ENCODE measurements at regions not wholly inside any gene's neighbourhood (a gene's known extent, or its start where the extent isn't known, plus 50 kb on each side); places are given as distances from the start of the nearest gene placed in this dataset.

DNA sequence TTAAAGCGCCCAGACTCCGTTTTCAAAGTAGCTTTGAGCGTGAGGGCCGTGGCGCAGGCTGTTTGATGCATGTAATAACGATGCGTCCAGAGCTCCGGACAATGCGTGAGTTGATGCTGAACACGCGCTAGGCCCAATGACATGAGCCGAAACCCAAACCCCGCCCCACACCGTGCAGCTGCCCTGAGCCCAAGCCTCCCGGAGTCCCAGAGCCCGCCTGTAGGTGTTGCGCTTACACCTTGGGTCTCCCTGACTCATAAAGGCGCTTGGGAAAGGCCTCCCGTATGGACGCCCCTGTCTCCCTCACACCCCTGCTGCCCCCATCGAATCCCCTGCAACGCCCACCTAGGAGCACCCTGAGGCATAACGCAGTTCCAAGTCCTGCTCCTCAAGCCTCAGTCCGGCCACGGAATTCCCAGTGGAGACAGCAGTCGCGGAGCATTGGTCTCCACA, 87.6 kb downstream of the ERMARD start:
- no peak for DNase-seq

DNA sequence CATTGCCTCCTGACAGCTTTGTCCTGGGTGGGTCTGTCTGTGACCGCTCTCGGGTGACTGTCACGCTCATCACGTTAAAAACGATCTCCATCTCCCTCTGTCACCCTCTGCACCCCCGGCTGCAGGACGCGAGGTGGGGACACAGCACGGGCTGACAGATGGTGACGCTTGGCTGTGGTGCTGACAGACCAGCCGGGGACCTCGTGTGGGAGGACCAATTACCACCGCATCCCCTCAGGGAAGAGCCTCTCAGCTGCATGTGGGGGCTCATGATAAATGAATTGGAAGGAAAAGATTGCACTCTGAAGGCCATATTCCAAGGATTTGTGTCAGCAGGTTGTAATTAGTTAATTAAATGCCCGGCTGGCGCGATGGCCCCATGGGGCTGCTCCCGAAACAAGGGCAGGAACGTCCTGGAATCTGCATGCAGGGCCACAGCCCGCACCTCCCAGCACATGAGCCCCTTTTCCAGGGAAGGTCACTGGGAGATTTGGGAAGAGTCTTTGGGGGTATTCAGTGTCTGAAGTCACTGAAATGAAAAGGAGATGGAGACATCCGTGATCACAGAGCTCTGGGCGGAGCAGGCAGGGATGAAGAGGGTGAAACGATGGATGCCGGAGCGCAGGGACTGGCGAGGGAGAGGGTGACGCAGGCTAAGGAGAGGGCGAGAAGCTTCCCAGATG, 87.1 kb downstream of the ERMARD start:
- DNase-seq = no peak

DNA sequence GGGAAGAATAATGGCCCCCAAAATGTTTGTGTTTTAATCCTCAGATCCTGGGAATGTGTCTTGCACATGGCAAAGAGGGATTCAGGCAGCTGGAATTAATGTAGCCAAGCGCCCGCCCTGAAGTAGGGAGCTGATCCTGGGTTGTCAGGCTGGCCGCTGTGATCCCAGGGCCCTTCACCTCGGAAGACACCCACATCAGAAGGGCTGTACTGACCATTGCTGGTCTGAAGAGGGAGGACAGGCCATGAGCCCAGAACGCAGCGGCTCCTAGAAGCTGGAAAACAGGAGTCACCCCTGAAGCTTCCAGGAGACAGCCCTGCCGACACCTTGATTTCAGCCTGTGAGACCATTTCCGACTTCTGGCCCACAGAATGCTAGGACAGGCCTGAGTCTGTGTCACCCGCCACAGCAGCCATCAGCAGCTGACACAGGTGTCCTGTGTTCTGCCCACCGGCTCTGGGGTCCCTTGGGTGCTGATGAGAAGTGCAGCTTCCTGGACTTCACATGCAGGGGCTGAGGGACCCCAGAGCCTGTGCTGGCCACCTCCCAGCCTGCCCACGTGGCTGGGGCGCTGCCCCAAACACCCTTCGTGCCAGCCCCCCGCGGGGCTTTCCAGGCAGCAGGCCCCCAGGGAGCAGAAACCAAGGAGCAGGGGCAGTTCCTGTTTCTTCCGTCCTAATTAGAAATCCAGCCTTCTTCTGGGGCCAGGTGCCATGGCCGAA, 86.3 kb downstream of the ERMARD start:
- DNase-seq = no peak

DNA sequence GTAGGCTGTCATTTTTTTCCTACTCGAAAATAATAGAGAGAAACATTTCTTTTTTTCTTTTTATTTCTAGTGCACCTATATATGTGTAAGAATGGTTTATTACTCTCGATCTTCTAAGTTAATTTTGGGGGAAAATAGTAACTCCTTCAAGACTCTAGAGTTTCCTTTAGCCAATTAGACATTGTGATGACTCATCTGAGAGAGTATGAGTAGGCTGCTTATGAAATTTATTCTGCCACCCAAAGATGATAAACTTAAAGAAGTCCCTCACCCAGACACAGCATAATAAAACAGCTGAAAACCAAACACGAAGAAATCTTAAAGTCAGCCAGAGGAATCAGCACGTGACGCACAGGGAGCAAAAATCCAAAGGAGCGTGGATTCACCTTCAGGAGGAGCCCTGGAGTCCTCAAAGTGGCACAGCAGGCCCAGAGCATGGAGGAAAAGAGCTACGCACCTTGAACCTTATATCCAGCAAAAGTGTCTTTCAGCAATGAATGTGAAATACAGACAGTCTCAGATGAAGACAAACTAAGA, 81.9 kb downstream of the ERMARD start:
- DNase-seq = no peak

DNA sequence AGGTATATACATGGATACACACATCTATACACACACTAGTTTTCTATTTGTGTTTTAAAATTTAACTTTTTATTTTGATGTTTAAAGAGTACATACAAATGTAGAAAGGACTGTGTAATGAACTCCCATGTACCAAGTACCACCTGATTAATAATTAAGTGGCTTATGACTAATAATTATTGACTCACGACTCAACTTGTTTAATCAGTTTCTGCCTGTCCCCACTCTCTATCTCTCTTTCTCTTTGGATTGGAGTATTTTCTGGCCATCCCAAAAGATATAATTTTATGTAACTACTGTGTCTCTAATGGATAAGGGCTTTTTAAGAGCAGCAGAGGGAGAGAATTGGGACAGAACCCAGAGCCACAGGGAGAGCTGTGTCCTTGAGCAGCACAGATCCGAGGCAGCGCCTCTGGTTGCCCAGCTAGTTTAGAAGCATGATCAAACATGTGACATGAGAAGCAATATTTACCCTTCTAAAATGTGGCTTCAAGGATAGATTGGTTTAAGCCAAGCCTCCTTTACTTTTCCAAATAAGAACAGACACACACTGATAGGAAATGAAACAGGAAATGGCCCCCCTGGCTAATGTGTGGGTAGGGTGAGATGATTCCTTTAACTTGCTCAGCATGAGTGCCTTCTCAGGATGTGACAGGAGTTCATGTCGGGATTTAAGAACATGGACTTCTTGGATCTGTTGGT, 81.0 kb downstream of the ERMARD start:
- no peak for DNase-seq

DNA sequence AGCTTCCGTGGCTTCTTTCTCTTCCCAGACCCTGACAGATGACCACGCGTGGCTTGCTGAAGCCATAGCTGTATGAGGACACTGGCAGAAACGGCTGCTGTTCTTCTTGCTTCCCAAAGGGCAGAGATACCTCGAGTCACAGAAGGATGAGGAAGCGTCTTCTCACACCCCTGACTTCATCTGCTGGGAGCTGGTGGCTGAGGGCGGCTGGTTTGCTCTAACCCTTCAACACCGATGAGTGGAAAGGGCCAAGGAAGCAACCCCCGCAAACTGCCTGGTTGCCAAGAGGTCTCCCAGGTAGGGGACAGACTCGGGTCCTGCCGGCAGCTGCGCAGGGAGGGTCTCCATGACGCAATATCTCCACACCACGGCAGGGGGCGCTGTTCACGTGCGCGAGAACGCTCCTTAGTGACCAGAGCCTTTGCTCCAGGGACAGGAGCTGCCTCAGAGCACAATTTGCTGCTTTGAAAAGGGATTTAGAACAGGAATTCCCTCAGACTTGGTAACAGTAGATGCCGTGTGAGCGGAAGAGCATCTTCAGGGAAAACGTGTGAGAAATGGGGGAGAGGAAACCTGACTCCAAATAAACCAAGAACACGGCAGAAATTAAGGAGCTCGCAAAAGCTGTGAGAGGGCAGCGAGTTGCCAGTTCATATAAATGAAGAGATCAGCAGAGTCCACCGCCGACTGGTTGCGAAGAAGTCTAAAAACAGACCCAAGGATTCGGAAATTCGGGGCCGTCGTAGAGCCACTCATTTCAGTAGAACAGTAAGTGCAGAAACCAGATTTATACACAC, 80.2 kb downstream of the ERMARD start:
- peak; percentile 55 to 67 (median 63) for DNase-seq
